Posterior vena cava (tissue), 2 donors: ENCODE measurements at regions not wholly inside any gene's neighbourhood (a gene's known extent, or its start where the extent isn't known, plus 50 kb on each side); places are given as distances from the start of the nearest gene placed in this dataset.
A peak's percentile ranks its signal among the peaks of the same experiment; 100 is the strongest.

Experiments used
- DNase-seq: peaks from one replicate; pipeline ENCODE4 v3.0.0-alpha.2; 2020; ENCODE audit warnings: low spot score
- intact Hi-C, 2 donors: fragments of 100-400 bp; cut with DNase I; formaldehyde crosslinking; loops; one replicate each; pipeline versions ENCODE4 v1.14.1 to v1.14.2; 2022 to 2023
- donor health status: DM: yes; HTN: yes; CAD: no.
- donor health status: DM: yes; HTN: yes; CAD: no.

GRCh38 chrX:51798701-51799100 lies 55.5 kb downstream of the GSPT2 start:
- no peak for DNase-seq
- intact Hi-C loops = no loop called here

DNA sequence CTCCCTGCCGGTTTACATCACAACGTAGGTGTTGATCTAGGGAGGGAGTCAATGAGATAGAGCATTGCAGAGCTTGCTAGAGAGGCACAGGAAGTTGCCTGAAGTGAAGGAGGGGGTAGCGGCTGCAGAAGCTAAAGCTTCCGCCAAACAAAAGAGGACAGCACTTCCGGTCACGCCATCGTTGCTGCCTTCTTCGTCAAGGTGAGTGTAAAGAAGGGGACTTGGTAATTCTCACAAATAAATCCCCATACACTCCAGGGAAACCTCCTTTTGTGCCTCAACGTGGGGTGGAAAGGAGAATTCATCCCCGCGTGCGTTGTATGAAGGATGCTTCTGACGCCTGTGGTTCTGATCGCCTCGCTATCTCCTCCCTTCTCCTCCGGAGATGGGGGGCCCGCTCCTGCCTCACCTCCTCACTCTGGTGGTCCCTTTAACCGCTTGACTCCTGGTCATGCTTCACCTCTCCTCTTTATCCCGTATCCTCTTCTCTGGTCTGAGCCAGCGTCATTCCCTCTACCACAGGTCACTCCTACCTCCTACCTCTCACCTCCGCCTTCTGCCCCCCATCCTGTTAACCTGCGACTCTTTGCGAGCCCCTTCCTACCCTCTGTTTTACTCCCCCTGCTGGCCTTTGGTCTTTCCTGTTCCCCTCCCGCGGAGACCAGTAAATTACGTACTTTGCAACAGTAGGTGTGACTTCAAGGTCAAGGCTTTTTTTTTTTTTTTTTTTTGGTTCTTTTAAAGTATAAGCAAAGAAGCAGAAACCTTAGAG lies 59.9 kb downstream of the GSPT2 start:
- DNase-seq = peak; percentile 71
- intact Hi-C loops = no loop called here

GRCh38 chrX:51803833-51804232 lies 60.6 kb downstream of the GSPT2 start:
- intact Hi-C loops = no loop called here
- DNase-seq = no peak

GRCh38 chrX:51804741-51805140 lies 61.5 kb downstream of the GSPT2 start:
- no peak for DNase-seq
- intact Hi-C loops = no loop called here

GRCh38 chrX:51813886-51814460 lies 70.7 kb downstream of the GSPT2 start:
- no peak for DNase-seq
- intact Hi-C loops = no loop called here

- intact Hi-C loops = no loop called here
These were observed 69.4 kb upstream of the MAGED1 start for GRCh38 chrX:51824061-51824460.

GRCh38 chrX:51825436-51825835 lies 68.0 kb upstream of the MAGED1 start:
- intact Hi-C loops = no loop called here
- DNase-seq = no peak

More at GRCh38 chrX:51824061-51824460, 69.4 kb upstream of the MAGED1 start:
- no peak for DNase-seq

DNA sequence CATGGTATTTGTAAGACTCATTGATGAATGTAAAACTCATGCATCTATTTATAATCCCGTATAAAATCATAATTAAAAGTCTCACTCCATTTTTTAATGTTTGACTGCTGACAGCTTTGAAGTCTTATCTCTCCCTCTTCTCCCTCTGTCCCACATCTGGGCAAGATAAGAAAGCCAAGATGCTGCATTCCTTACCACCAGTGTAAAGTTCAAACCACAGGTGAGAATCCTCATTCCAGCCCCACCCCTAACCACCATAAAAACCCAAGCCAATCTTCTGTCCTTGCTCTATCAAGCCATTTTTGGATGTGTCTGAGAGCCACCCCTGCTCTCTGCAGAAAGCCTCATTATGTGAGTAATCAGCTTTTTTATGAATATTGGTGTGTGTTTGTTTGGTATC lies 59.3 kb upstream of the MAGED1 start:
- intact Hi-C loops = no loop called here
- DNase-seq = no peak

DNA sequence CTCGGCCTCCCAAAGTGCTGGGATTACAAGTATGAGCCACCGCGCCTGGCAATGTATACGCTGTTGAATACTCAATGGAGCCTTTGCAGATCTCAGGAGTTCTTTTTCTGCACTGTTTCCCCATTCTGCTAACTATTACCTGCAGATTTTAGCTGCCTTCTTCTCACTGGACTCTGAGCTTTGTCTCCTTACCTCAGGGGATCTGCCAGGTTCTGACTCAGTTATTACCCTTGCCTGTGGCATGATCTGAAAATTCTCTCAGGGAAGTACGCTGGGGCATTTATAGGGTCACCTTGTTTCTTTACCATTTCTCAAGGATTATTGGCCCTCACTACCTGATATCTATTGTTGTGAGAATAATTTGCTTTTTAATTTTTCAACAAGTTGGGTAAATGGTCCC lies 56.6 kb upstream of the MAGED1 start:
- intact Hi-C loops = no loop called here
- no peak for DNase-seq

- intact Hi-C loops = no loop called here
- no peak for DNase-seq
These were observed 56.0 kb upstream of the MAGED1 start for GRCh38 chrX:51837451-51837850.

GRCh38 chrX:51837921-51838320 lies 55.5 kb upstream of the MAGED1 start:
- DNase-seq = no peak
- intact Hi-C loops = no loop called here
